ENCODE measurements at regions not wholly inside any gene's neighbourhood (a gene's known extent, or its start where the extent isn't known, plus 50 kb on each side); places are given as distances from the start of the nearest gene placed in this dataset.

DNA sequence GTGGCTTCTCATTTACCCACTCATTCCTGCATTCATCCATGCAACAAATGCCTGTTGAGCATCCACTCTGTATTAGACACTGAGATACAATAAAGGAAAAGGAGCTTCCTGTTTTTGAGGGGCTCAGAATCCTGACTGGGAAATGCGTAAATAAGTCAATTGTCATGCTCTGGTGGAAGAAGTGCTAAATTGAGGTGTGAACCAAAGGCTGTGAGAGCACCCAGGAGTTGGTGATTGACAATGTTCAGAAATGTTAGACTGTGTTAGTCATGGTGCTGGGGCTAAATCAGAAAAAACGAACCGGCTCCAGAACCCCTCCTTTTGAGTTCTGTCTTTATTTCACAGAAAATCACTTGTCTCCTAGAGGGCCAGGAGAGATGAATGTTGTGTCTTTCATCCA lies 558.6 kb upstream of the SGCD start:
- TF ChIP-seq CHD2 (IDR thresholded peaks at IDR 0.05; ENCODE audit: low read length) = no peak
- TF ChIP-seq, protein P1, sequence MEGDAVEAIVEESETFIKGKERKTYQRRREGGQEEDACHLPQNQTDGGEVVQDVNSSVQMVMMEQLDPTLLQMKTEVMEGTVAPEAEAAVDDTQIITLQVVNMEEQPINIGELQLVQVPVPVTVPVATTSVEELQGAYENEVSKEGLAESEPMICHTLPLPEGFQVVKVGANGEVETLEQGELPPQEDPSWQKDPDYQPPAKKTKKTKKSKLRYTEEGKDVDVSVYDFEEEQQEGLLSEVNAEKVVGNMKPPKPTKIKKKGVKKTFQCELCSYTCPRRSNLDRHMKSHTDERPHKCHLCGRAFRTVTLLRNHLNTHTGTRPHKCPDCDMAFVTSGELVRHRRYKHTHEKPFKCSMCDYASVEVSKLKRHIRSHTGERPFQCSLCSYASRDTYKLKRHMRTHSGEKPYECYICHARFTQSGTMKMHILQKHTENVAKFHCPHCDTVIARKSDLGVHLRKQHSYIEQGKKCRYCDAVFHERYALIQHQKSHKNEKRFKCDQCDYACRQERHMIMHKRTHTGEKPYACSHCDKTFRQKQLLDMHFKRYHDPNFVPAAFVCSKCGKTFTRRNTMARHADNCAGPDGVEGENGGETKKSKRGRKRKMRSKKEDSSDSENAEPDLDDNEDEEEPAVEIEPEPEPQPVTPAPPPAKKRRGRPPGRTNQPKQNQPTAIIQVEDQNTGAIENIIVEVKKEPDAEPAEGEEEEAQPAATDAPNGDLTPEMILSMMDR (IDR thresholded peaks at IDR 0.05; ENCODE audit: control extremely low read depth in 1 of 3, insufficient read depth in 1 of 3, low read depth in 1 of 3, low read length in 3 of 3) = no peak
- no peak for TF ChIP-seq NANOG (IDR thresholded peaks at IDR 0.05; ENCODE audit: insufficient read depth, low read depth, low read length, poor library complexity, severe bottlenecking)
- TF ChIP-seq NRF1 (IDR thresholded peaks at IDR 0.05; ENCODE audit: low read depth, low read length) = no peak

Data from H1 (cell line).